Loucy (cell line): ENCODE measurements at regions not wholly inside any gene's neighbourhood (a gene's known extent, or its start where the extent isn't known, plus 50 kb on each side); places are given as distances from the start of the nearest gene placed in this dataset.

Experiments used
- H2AFZ ChIP-seq: fragments of 200-600 bp; sonication (generic); 2 replicates; pipeline ENCODE4 v1.6.0; 2016; ENCODE audit warnings: antibody characterized with exemption, mild to moderate bottlenecking, low read length, moderate library complexity
- H3F3A ChIP-seq: fragments of 200-600 bp; 2 replicates; pipeline ENCODE4 v1.6.0; 2016; ENCODE audit warnings: antibody characterized with exemption, low read depth, mild to moderate bottlenecking
- H3K27me3 ChIP-seq: fragments of 200-600 bp; sonication (generic); 2 replicates; pipeline ENCODE4 v1.6.1; 2014; ENCODE audit warnings: low read length, mild to moderate bottlenecking; ENCODE audit not compliant: insufficient read depth, poor library complexity, severe bottlenecking
- H3K36me3 ChIP-seq: fragments of 200-600 bp; sonication (generic); 2 replicates; pipeline ENCODE4 v1.6.1; 2016; ENCODE audit warnings: low read length; ENCODE audit not compliant: insufficient read depth
- H3K4me1 ChIP-seq: fragments of 200-600 bp; sonication (generic); 2 replicates; pipeline ENCODE4 v1.5.1; 2014; ENCODE audit warnings: low read length, mild to moderate bottlenecking; ENCODE audit not compliant: insufficient read depth, poor library complexity, severe bottlenecking
- H3K4me2 ChIP-seq: fragments of 200-600 bp; sonication (generic); 2 replicates; pipeline ENCODE4 v1.6.0; 2014; ENCODE audit warnings: antibody characterized with exemption, low read length, low read depth, mild to moderate bottlenecking; ENCODE audit not compliant: poor library complexity, severe bottlenecking
- H3K4me3 ChIP-seq: fragments of 200-600 bp; sonication (generic); 2 replicates; pipeline ENCODE4 v1.5.1; 2014; ENCODE audit warnings: low read length, mild to moderate bottlenecking, mixed read lengths; ENCODE audit not compliant: poor library complexity, severe bottlenecking
- H3K79me2 ChIP-seq: fragments of 200-600 bp; sonication (generic); 2 replicates; pipeline ENCODE4 v1.6.1; 2014; ENCODE audit warnings: low read length; ENCODE audit not compliant: insufficient read depth
- H3K9ac ChIP-seq: fragments of 200-600 bp; sonication (generic); 2 replicates; pipeline ENCODE4 v1.6.0; 2014; ENCODE audit warnings: mild to moderate bottlenecking, low read depth, low read length, moderate library complexity; ENCODE audit not compliant: poor library complexity, severe bottlenecking
- H3K9me2 ChIP-seq: fragments of 200-600 bp; sonication (generic); replicated peaks from 2 replicates; pipeline ENCODE4 v1.6.1; 2016; ENCODE audit warnings: low read depth, low read length, mixed read lengths
- H3K9me3 ChIP-seq: fragments of 200-600 bp; sonication (generic); 2 replicates; pipeline ENCODE4 v1.6.1; 2014; ENCODE audit warnings: mild to moderate bottlenecking, antibody characterized with exemption, low read length, low read depth; ENCODE audit not compliant: insufficient read depth
- H4K20me1 ChIP-seq: fragments of 200-600 bp; sonication (generic); 2 replicates; pipeline ENCODE4 v1.6.0; 2014; ENCODE audit warnings: antibody characterized with exemption, low read length, mild to moderate bottlenecking; ENCODE audit not compliant: insufficient read depth, poor library complexity, severe bottlenecking
- EZH2phosphoT487 ChIP-seq: fragments of 200-600 bp; IDR thresholded peaks from 2 replicates; pipeline ENCODE4 v1.6.1; 2018; ENCODE audit warnings: antibody characterized with exemption, mild to moderate bottlenecking, moderate library complexity, borderline replicate concordance
- TF ChIP-seq, protein P1 (sequence below): fragments of 200-600 bp; sonication (generic); conservative IDR thresholded peaks from 2 replicates; pipeline ENCODE4 v1.5.1; 2014; ENCODE audit warnings: mild to moderate bottlenecking, antibody characterized with exemption, low read length

DNA sequence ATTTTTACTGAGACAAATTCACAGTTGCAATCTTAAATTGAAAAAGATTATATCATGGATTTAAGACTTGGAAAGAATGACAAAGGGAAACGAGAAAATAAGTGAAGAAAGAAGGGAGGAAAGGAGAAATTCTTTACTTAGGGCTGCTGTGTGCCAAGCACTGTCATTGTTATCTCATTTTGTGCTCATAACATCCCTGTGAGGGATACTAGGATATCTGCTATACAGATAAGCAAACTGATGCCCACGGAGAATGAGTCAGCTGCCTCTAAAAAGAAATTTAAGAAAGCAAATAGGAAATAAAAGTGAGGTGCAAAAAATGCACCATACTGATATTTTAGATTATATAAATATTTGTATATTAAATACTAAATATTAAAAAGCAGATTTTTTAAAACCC lies 183.6 kb upstream of the NR5A2 start:
- no peak overlapping the region for H2AFZ ChIP-seq
- no peaks in the 10 kb centered on the region for H3K36me3 ChIP-seq
- TF ChIP-seq EZH2phosphoT487 = no peak
- TF ChIP-seq, protein P1, sequence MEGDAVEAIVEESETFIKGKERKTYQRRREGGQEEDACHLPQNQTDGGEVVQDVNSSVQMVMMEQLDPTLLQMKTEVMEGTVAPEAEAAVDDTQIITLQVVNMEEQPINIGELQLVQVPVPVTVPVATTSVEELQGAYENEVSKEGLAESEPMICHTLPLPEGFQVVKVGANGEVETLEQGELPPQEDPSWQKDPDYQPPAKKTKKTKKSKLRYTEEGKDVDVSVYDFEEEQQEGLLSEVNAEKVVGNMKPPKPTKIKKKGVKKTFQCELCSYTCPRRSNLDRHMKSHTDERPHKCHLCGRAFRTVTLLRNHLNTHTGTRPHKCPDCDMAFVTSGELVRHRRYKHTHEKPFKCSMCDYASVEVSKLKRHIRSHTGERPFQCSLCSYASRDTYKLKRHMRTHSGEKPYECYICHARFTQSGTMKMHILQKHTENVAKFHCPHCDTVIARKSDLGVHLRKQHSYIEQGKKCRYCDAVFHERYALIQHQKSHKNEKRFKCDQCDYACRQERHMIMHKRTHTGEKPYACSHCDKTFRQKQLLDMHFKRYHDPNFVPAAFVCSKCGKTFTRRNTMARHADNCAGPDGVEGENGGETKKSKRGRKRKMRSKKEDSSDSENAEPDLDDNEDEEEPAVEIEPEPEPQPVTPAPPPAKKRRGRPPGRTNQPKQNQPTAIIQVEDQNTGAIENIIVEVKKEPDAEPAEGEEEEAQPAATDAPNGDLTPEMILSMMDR = no peak
- no peaks in the 10 kb centered on the region for H3K79me2 ChIP-seq
- H3K27me3 ChIP-seq = no peaks in the 10 kb centered on the region
- no peaks in the 10 kb centered on the region for H3K4me1 ChIP-seq
- H3K9me3 ChIP-seq = no peaks in the 10 kb centered on the region
- no peak overlapping the region for H3K4me2 ChIP-seq
- H3K9ac ChIP-seq = no peak overlapping the region
- no peaks in the 10 kb centered on the region for H4K20me1 ChIP-seq
- H3K9me2 ChIP-seq = no peaks in the 10 kb centered on the region
- H3F3A ChIP-seq = no peaks in the 10 kb centered on the region
- H3K4me3 ChIP-seq = no peak overlapping the region

DNA sequence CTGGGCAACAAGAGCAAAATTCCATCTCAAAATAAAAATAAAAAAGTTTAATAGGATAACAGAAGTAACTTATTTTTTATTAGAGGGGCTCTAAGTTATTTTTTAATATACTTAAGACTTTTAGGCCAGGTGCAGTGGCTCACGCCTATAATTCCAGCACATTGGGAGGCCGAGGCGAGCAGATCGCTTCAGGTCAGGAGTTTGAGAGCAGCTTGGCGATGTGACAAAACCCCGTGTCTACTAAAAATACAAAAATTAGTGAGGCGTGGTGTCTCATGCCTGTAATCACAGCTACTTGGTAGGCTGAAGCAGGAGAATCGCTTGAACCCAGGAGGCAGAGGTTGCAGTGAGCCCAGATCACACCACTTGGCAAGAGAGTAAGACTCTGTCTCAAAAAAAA lies 180.5 kb upstream of the NR5A2 start:
- Histone ChIP-seq H3K4me1 (no peaks in the 10 kb centered on the region), H3K9me2 (no peaks in the 10 kb centered on the region), H3K4me3 (no peak overlapping the region), H4K20me1 (no peaks in the 10 kb centered on the region), H2AFZ (no peak overlapping the region), H3K4me2 (no peak overlapping the region), H3K36me3 (no peaks in the 10 kb centered on the region), H3K79me2 (no peaks in the 10 kb centered on the region), H3F3A (no peaks in the 10 kb centered on the region), H3K27me3 (no peaks in the 10 kb centered on the region), H3K9ac (no peak overlapping the region), H3K9me3 (no peaks in the 10 kb centered on the region)
- TF ChIP-seq, protein P1 = no peak
- TF ChIP-seq EZH2phosphoT487 = no peak

DNA sequence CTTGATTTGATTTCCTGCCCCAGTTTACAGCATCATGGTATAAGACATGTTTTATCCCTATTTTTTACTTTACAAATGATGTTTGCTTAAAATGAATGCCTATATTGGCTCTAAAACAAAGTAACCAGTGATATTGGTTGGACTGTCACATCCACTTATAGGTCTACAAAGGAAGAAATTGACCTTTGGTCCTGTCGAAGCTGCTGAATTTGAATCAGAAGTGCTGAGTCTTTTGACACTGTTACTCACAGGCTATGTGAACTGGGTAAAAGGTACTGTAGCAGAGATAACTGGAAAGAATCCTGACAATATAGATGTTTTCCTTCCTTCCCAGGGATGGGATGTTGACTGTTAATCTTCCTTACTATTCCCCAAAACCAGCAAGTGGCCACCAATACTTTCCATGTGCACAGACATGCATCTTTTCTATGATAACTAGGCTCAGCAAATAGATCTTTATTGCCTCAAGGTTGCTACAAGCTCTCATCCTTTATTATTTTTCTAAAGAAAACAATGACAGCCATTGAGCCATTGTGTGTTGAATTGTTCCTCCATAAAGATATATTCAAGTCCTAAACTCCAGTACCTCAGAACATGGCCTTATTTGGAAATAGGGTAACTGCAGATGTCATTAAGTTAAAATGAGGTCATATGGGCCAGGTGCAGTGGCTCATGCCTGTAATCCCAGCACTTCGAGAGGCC lies 175.9 kb upstream of the NR5A2 start:
- Histone ChIP-seq H3K9ac (no peak overlapping the region), H3K4me1 (no peaks in the 10 kb centered on the region), H3K27me3 (no peaks in the 10 kb centered on the region), H3K4me3 (no peak overlapping the region), H3F3A (no peaks in the 10 kb centered on the region), H3K9me3 (no peaks in the 10 kb centered on the region), H3K36me3 (no peaks in the 10 kb centered on the region), H4K20me1 (no peaks in the 10 kb centered on the region), H3K79me2 (no peaks in the 10 kb centered on the region), H3K9me2 (no peaks in the 10 kb centered on the region), H3K4me2 (no peak overlapping the region), H2AFZ (no peak overlapping the region)
- no peak for TF ChIP-seq EZH2phosphoT487
- TF ChIP-seq, protein P1 = no peak
